ENCODE measurements at regions not wholly inside any gene's neighbourhood (a gene's known extent, or its start where the extent isn't known, plus 50 kb on each side); places are given as distances from the start of the nearest gene placed in this dataset.

GRCh38 chr5:10914741-10915480 lies 153.9 kb upstream of the DAP start:
- H3K27me3 Mint-ChIP-seq (ENCODE audit: low read depth in 3 of 3), result peaks cover 3 to 13% (median 8%) of the 10 kb centered on the region in 3 donors

GRCh38 chr5:10913841-10914240 lies 152.8 kb upstream of the DAP start:
- Histone ChIP-seq H3K9ac (ENCODE audit: insufficient read depth, low read length, poor library complexity, severe bottlenecking) (no peak overlapping the region), H3K9me3 (replicated peaks in 1 of 2; ENCODE audit: control insufficient read depth in 1 of 2, insufficient read depth in 1 of 2, low read length in 2 of 2) (no peaks in the 10 kb centered on the region), H3K79me2 (ENCODE audit: insufficient read depth, low read length) (no peaks in the 10 kb centered on the region), H4K20me1 (ENCODE audit: insufficient read depth, low read length) (no peaks in the 10 kb centered on the region), H3K27ac (ENCODE audit: low read depth in 1 of 2, low read length in 2 of 2) (no peak overlapping the region), H3K4me2 (replicated peaks; ENCODE audit: extremely low read depth, low read length, poor library complexity, severe bottlenecking) (peak overlapping the region; percentile 29), H3K4me1 (ENCODE audit: control insufficient read depth in 1 of 2, insufficient read depth in 2 of 2, low read length in 2 of 2) (peaks cover 10% of the 10 kb centered on the region in 2 donors), H3K4me3 (replicated peaks in 1 of 3; ENCODE audit: low read depth in 2 of 3, low read length in 3 of 3) (no peak overlapping the region), H2AFZ (ENCODE audit: insufficient read depth, low read depth, low read length, poor library complexity, severe bottlenecking) (no peak overlapping the region), H3K36me3 (replicated peaks in 1 of 2; ENCODE audit: control insufficient read depth in 1 of 2, insufficient read depth in 2 of 2, low read length in 2 of 2) (no peaks in the 10 kb centered on the region), H3K27me3 (ENCODE audit: control insufficient read depth in 2 of 2, insufficient read depth in 2 of 2, low read length in 2 of 2) (peaks cover 0 to 3% of the 10 kb centered on the region in 2 donors)
- Mint-ChIP-seq H3K36me3 (no peaks in the 10 kb centered on the region), H3K27me3 (ENCODE audit: low read depth in 3 of 3) (peaks cover 1 to 12% (median 8%) of the 10 kb centered on the region in 3 donors), H3K4me3 (no peak overlapping the region), H3K9me3 (peaks cover 0 to 3% (median 0%) of the 10 kb centered on the region in 7 donors), H3K27ac (no peak overlapping the region), H3K4me1 (peaks cover 17% of the 10 kb centered on the region)
- intact Hi-C loops (cut with micrococcal nuclease), result no loop called here
- peak; percentile 73 to 87 (median 78) for DNase-seq
- 0% methylated on average over 4 of the region's 5 CpGs for WGBS (ENCODE audit: insufficient coverage)
- TF ChIP-seq CTCF (IDR thresholded peaks at IDR 0.05), result no peak

More at GRCh38 chr5:10914741-10915480, 153.9 kb upstream of the DAP start:
- no peaks in the 10 kb centered on the region for H3K36me3 Mint-ChIP-seq
- H3K27me3 ChIP-seq (ENCODE audit: control insufficient read depth in 2 of 2, insufficient read depth in 2 of 2, low read length in 2 of 2), result peaks cover 0 to 3% of the 10 kb centered on the region in 2 donors
- intact Hi-C loops (cut with micrococcal nuclease), result no loop called here
- DNase-seq, result no peak
- no peak overlapping the region for H3K4me3 Mint-ChIP-seq
- no peaks in the 10 kb centered on the region for H4K20me1 ChIP-seq (ENCODE audit: insufficient read depth, low read length)
- no peak overlapping the region for H3K9ac ChIP-seq (ENCODE audit: insufficient read depth, low read length, poor library complexity, severe bottlenecking)
- H3K9me3 Mint-ChIP-seq, result peaks cover 0 to 3% (median 0%) of the 10 kb centered on the region in 7 donors
- no peak overlapping the region for H3K4me2 ChIP-seq (replicated peaks; ENCODE audit: extremely low read depth, low read length, poor library complexity, severe bottlenecking)
- no peak overlapping the region for H3K4me3 ChIP-seq (replicated peaks in 1 of 3; ENCODE audit: low read depth in 2 of 3, low read length in 3 of 3)
- no peak overlapping the region for H3K27ac Mint-ChIP-seq
- no peaks in the 10 kb centered on the region for H3K36me3 ChIP-seq (replicated peaks in 1 of 2; ENCODE audit: control insufficient read depth in 1 of 2, insufficient read depth in 2 of 2, low read length in 2 of 2)
- no peak overlapping the region for H2AFZ ChIP-seq (ENCODE audit: insufficient read depth, low read depth, low read length, poor library complexity, severe bottlenecking)
- peaks cover 10% of the 10 kb centered on the region in 2 donors for H3K4me1 ChIP-seq (ENCODE audit: control insufficient read depth in 1 of 2, insufficient read depth in 2 of 2, low read length in 2 of 2)
- TF ChIP-seq CTCF (IDR thresholded peaks at IDR 0.05), result no peak
- H3K27ac ChIP-seq (ENCODE audit: low read depth in 1 of 2, low read length in 2 of 2), result no peak overlapping the region
- H3K9me3 ChIP-seq (replicated peaks in 1 of 2; ENCODE audit: control insufficient read depth in 1 of 2, insufficient read depth in 1 of 2, low read length in 2 of 2), result no peaks in the 10 kb centered on the region
- H3K4me1 Mint-ChIP-seq, result peaks cover 17% of the 10 kb centered on the region
- 88% methylated on average over 4 of the region's 9 CpGs for WGBS (ENCODE audit: insufficient coverage)
- H3K79me2 ChIP-seq (ENCODE audit: insufficient read depth, low read length), result no peaks in the 10 kb centered on the region

Data from CD14-positive monocyte (primary cell).